B cell (primary cell): ENCODE measurements at regions not wholly inside any gene's neighbourhood (a gene's known extent, or its start where the extent isn't known, plus 50 kb on each side); places are given as distances from the start of the nearest gene placed in this dataset.

Experiments used
- ATAC-seq: fragments of 200-7000 bp; cut with Tn5 transposase; one replicate; pipeline ENCODE4 v1.10.0; 2021; ENCODE audit warnings: low read depth, mild to moderate bottlenecking, moderate number of reproducible peaks, moderate library complexity
- CTCF ChIA-PET: fragments of 350-600 bp; sonication (Branson Sonifier 250); formaldehyde crosslinking; loops from one replicate; lab custom pipeline; 2021; ENCODE audit warnings: antibody characterized with exemption, inconsistent platforms; lab: Charles Lee
- POLR2A ChIA-PET: fragments of 350-600 bp; sonication (Branson Sonifier 250); formaldehyde crosslinking; loops from one replicate; lab custom pipeline; 2021; ENCODE audit warnings: antibody characterized with exemption; lab: Charles Lee
- DNase-seq: peaks from one replicate; pipeline ENCODE4 v3.0.0; 2013
- H2AFZ ChIP-seq: 2 replicates; pipeline ENCODE4 v1.6.1; 2012; ENCODE audit warnings: mild to moderate bottlenecking, low read depth, low read length; ENCODE audit not compliant: insufficient read depth, poor library complexity, severe bottlenecking
- H3K27ac ChIP-seq, 2 donors: 1 replicate in 1 of 2; 2 replicates in 1 of 2; pipeline ENCODE4 v1.5.1; 2012 to 2013; ENCODE audit warnings: low read length in 2 of 2, mild to moderate bottlenecking in 2 of 2, moderate library complexity in 1 of 2
- H3K27me3 ChIP-seq, 4 experiments: fragments of 200-600 bp in 1 of 4; sonication (generic) in 1 of 4; replicated peaks in 1 of 4; 1 replicate in 2 of 4; 2 replicates in 2 of 4; pipeline versions ENCODE4 v1.6.1 to v1.7.0; 2013 to 2016; ENCODE audit warnings: low read length in 3 of 4, mild to moderate bottlenecking in 2 of 4, mixed read lengths in 1 of 4, moderate library complexity in 1 of 4; ENCODE audit not compliant: insufficient read depth in 4 of 4, control insufficient read depth in 3 of 4; ENCODE audit errors: control extremely low read depth in 1 of 4
- H3K36me3 ChIP-seq, 2 experiments: replicated peaks in 1 of 2; 1 replicate in 1 of 2; 2 replicates in 1 of 2; pipeline versions ENCODE4 v1.6.1 to v1.7.1; 2013; ENCODE audit warnings: low read length in 1 of 2; ENCODE audit not compliant: insufficient read depth in 2 of 2, control insufficient read depth in 1 of 2; ENCODE audit errors: control extremely low read depth in 1 of 2, extremely low read depth in 1 of 2
- H3K4me1 ChIP-seq, 2 donors: fragments of 200-600 bp in 1 of 2; sonication (generic) in 1 of 2; 1 replicate in 1 of 2; 2 replicates in 1 of 2; pipeline versions ENCODE4 v1.5.1 to v1.6.1; 2013 to 2017; ENCODE audit warnings: low read length in 2 of 2; ENCODE audit not compliant: control insufficient read depth in 2 of 2, insufficient read depth in 2 of 2
- H3K4me2 ChIP-seq: replicated peaks from 2 replicates; pipeline ENCODE3; 2012; ENCODE audit warnings: mild to moderate bottlenecking, low read depth, low read length; ENCODE audit not compliant: poor library complexity, severe bottlenecking
- H3K4me3 ChIP-seq, 5 experiments: fragments of 200-600 bp in 1 of 5; sonication (generic) in 1 of 5; 1 replicate in 3 of 5; 2 replicates in 2 of 5; pipeline versions ENCODE4 v1.5.1 to v1.7.0; 2011 to 2016; ENCODE audit warnings: low read length in 4 of 5, mild to moderate bottlenecking in 4 of 5, low read depth in 2 of 5, control low read depth in 1 of 5, moderate library complexity in 1 of 5; ENCODE audit not compliant: insufficient read depth in 1 of 5; ENCODE audit errors: control extremely low read depth in 1 of 5, extremely low read depth in 1 of 5
- H3K79me2 ChIP-seq: fragments of 200-600 bp; sonication (generic); one replicate; pipeline ENCODE4 v1.6.0; 2016; ENCODE audit warnings: low read length; ENCODE audit not compliant: control insufficient read depth, insufficient read depth
- H3K9ac ChIP-seq: fragments of 200-600 bp; sonication (generic); 2 replicates; pipeline ENCODE4 v1.6.1; 2017; ENCODE audit warnings: mild to moderate bottlenecking, low read length, moderate library complexity
- H3K9me3 ChIP-seq, 3 donors: one replicate each; pipeline versions ENCODE4 v1.6.1 to v1.7.1; 2013; ENCODE audit warnings: low read length in 2 of 3; ENCODE audit not compliant: control insufficient read depth in 2 of 3, insufficient read depth in 1 of 3; ENCODE audit errors: control extremely low read depth in 1 of 3
- H4K20me1 ChIP-seq: 2 replicates; pipeline ENCODE4 v1.6.0; 2012; ENCODE audit warnings: mild to moderate bottlenecking, low read length; ENCODE audit not compliant: insufficient read depth, control insufficient read depth, poor library complexity, severe bottlenecking
- H3K27ac Mint-ChIP-seq: one replicate; pipeline ENCODE4 v1.8.0; 2021; ENCODE audit warnings: mixed read lengths
- H3K27me3 Mint-ChIP-seq: one replicate; pipeline ENCODE4 v1.8.0; 2021; ENCODE audit warnings: mixed read lengths
- H3K4me1 Mint-ChIP-seq: one replicate; pipeline ENCODE4 v1.8.0; 2021; ENCODE audit warnings: mixed read lengths
- H3K4me3 Mint-ChIP-seq: one replicate; pipeline ENCODE4 v1.8.0; 2021; ENCODE audit warnings: mixed read lengths
- H3K9me3 Mint-ChIP-seq: one replicate; pipeline ENCODE4 v1.8.0; 2022; ENCODE audit warnings: mixed read lengths; ENCODE audit not compliant: insufficient read depth
- CTCF ChIP-seq: fragments of 200-600 bp; IDR thresholded peaks from one replicate; pipeline ENCODE4 v1.8.0; 2022; ENCODE audit warnings: antibody characterized with exemption, mild to moderate bottlenecking
- EZH2 ChIP-seq: IDR thresholded peaks from 2 replicates; pipeline ENCODE4 v1.6.1; 2012; ENCODE audit warnings: borderline replicate concordance, low read depth, mild to moderate bottlenecking, moderate library complexity, low read length; ENCODE audit not compliant: insufficient read depth, poor library complexity, severe bottlenecking
- WGBS: methylation state at CpG from one replicate; pipeline ENCODE4 v1.1.5; 2013; ENCODE audit warnings: missing lambda C conversion rate; ENCODE audit not compliant: insufficient coverage; 5-methylcytosine and 5-hydroxymethylcytosine counted together
- intact Hi-C: fragments of 100-400 bp; cut with micrococcal nuclease; formaldehyde crosslinking; loops from one replicate; pipeline ENCODE4 v1.10.0; 2022

GRCh38 chr1:82722608-82723007 is 921.9 kb downstream of the ADGRL2 start:
- Mint-ChIP-seq H3K27ac (no peak overlapping the region), H3K4me3 (no peak overlapping the region), H3K4me1 (no peaks in the 10 kb centered on the region), H3K27me3 (no peaks in the 10 kb centered on the region), H3K9me3 (peaks cover 5% of the 10 kb centered on the region)
- Histone ChIP-seq H3K36me3 (no peaks in the 10 kb centered on the region), H3K4me1 (no peaks in the 10 kb centered on the region), H3K9ac (no peak overlapping the region), H3K79me2 (no peaks in the 10 kb centered on the region), H3K27ac (no peak overlapping the region), H3K9me3 (no peaks in the 10 kb centered on the region), H2AFZ (no peak overlapping the region), H3K27me3 (no peaks in the 10 kb centered on the region), H3K4me3 (no peak overlapping the region), H3K4me2 (no peak overlapping the region), H4K20me1 (no peaks in the 10 kb centered on the region)
- POLR2A ChIA-PET: no interaction called here
- no peak for ATAC-seq
- no CpG with 5 or more reads among the region's 3 CpGs for WGBS
- TF ChIP-seq CTCF (no peak), EZH2 (no peak)
- intact Hi-C loops: no loop called here
- CTCF ChIA-PET: no interaction called here
- no peak for DNase-seq

GRCh38 chr1:82721702-82722101 is 921.0 kb downstream of the ADGRL2 start:
- WGBS: 100% methylated on average over 1 of the region's 3 CpGs
- Histone ChIP-seq H4K20me1 (no peaks in the 10 kb centered on the region), H2AFZ (no peak overlapping the region), H3K36me3 (no peaks in the 10 kb centered on the region), H3K4me3 (no peak overlapping the region), H3K79me2 (no peaks in the 10 kb centered on the region), H3K9ac (no peak overlapping the region), H3K27ac (no peak overlapping the region), H3K4me1 (no peaks in the 10 kb centered on the region), H3K9me3 (no peaks in the 10 kb centered on the region), H3K4me2 (no peak overlapping the region), H3K27me3 (no peaks in the 10 kb centered on the region)
- POLR2A ChIA-PET: no interaction called here
- DNase-seq: no peak
- Mint-ChIP-seq H3K27ac (no peak overlapping the region), H3K9me3 (peaks cover 5% of the 10 kb centered on the region), H3K4me3 (no peak overlapping the region), H3K4me1 (no peaks in the 10 kb centered on the region), H3K27me3 (no peaks in the 10 kb centered on the region)
- ATAC-seq: no peak
- no peak for TF ChIP-seq CTCF
- TF ChIP-seq EZH2: no peak
- CTCF ChIA-PET: no interaction called here
- intact Hi-C loops: no loop called here
